Erythroblast (primary cell): ENCODE measurements at regions not wholly inside any gene's neighbourhood (a gene's known extent, or its start where the extent isn't known, plus 50 kb on each side); places are given as distances from the start of the nearest gene placed in this dataset.

ENCODE experiments used
- GATA1 ChIP-seq: IDR thresholded peaks from 2 replicates; pipeline ENCODE4 v1.6.1; 2011; ENCODE audit warnings: low read depth, mild to moderate bottlenecking, control low read depth, low read length, moderate library complexity
- POLR2A ChIP-seq: IDR thresholded peaks from 2 replicates; pipeline ENCODE4 v1.6.1; 2011; ENCODE audit warnings: mild to moderate bottlenecking, low read length

- no peak for TF ChIP-seq POLR2A
- no peak for TF ChIP-seq GATA1
These were observed 59.6 kb upstream of the FRMD4B start for GRCh38 chr3:69445498-69445897.
